ENCODE measurements at regions not wholly inside any gene's neighbourhood (a gene's known extent, or its start where the extent isn't known, plus 50 kb on each side); places are given as distances from the start of the nearest gene placed in this dataset.
"Not testable (repeated sequence)": the region's sequence is repeated elsewhere in the genome, so short reads cannot be mapped to it uniquely, and the experiment has no call there.

DNA sequence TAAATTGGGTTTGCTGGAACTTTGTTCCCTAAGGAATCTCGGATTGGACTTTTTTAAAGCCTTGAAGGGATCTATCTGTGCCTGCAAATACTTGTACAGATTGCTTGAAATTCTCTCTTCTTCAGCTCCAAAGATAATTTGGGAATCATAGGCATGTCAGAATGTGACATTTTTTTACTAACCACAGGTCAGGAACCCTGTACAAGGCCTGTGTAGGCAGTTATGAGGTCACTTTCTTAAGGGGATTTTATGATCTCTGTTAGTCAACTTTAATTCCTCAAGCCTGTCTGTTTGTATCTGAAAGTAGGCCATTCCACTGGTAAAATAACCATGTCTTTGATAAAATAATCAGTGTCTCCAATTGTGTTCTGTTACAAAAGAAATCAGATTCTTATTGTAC lies 369.9 kb upstream of the NPAP1 start:
- DNase-seq (ENCODE audit: low read depth); H3K27me3 ChIP-seq (ENCODE audit: control insufficient read depth, insufficient read depth, low read length); POLR2A ChIA-PET; H3K4me3 ChIP-seq (ENCODE audit: low read depth, low read length); CTCF ChIA-PET; H3K36me3 ChIP-seq (ENCODE audit: control insufficient read depth, insufficient read depth, low read length): not testable (repeated sequence)

DNA sequence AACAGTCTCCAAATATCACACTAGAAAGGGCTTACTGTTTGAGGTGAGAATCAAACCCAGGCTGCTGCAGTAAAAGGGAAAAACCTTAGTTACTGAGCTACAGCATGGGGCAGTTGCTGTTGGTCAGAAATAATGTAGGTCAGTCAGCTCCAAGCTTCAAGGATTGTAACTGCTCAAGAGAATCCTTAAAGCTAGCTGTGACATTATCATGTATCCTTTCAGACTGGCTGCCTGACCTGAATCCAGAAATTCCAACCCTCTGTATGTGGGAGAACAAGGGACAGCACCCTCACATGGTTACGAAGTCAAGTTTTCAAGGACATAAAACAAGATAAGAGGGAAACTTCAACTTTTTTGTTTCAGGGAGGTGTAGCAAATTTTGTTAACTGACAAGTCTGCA lies 365.9 kb upstream of the NPAP1 start:
- H3K27me3 ChIP-seq (ENCODE audit: control insufficient read depth, insufficient read depth, low read length); CTCF ChIA-PET; H3K36me3 ChIP-seq (ENCODE audit: control insufficient read depth, insufficient read depth, low read length); DNase-seq (ENCODE audit: low read depth); H3K4me3 ChIP-seq (ENCODE audit: low read depth, low read length); POLR2A ChIA-PET: not testable (repeated sequence)

DNA sequence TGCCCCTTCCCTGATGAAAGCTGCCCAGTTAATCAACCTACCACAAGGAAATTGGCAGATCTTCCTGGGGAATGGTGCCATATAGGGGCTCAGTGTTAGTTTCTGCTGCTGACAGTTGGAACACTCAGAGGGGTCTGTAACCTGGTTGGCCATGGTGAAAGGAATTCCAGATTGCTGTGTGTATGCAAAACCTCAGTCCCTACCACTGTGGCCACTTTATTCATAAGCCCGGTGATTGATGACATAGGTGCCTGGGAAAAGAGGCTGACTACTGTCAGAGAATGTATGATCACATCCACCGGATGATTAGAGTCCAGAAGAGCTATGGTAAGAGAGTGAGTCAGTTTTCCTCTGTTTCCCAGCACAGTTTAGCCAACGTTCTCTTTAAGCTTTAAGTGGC lies 363.9 kb upstream of the NPAP1 start:
- H3K27me3 ChIP-seq (ENCODE audit: control insufficient read depth, insufficient read depth, low read length); DNase-seq (ENCODE audit: low read depth); POLR2A ChIA-PET; H3K4me3 ChIP-seq (ENCODE audit: low read depth, low read length); CTCF ChIA-PET; H3K36me3 ChIP-seq (ENCODE audit: control insufficient read depth, insufficient read depth, low read length): not testable (repeated sequence)

DNA sequence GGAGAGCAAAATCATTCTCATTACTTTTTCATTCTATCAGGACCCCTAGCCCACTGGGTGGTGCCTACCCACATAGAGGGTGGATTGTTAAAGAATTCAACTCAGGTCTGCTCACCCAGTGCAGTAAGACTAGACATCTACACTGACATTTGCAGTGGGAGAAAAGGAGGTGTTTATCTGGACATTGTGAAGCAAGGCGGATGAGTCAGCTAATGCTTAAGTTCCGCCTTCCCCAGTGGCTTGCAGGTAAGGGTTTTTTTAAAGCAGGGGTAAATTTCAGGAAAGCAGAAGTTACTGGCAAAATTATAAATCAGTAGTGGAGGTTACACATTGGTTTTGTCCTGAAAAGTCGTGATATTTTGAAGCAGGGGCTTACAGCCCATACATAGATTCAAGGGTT lies 359.2 kb upstream of the NPAP1 start:
- CTCF ChIA-PET; H3K4me3 ChIP-seq (ENCODE audit: low read depth, low read length); H3K27me3 ChIP-seq (ENCODE audit: control insufficient read depth, insufficient read depth, low read length); POLR2A ChIA-PET; DNase-seq (ENCODE audit: low read depth); H3K36me3 ChIP-seq (ENCODE audit: control insufficient read depth, insufficient read depth, low read length): not testable (repeated sequence)

DNA sequence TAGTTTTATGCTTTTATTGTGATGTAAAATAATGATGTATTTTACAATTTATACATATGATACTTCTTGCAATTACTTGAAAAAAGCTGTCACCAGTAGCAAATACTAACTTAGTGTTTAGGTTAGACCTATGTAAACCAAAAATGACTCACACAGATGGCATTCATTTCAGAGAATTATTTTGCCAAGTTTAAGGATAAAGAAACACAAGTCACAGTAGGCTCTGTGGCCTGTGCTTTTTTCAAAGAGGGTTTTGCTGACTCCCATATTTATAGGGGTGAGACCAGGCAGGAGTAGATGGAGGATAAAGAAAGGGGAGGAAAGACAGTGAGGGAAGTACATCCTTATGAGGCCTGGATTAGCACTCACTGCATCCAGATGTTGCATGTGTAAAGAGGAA lies 356.6 kb upstream of the NPAP1 start:
- Histone ChIP-seq H3K27me3 (ENCODE audit: control insufficient read depth, insufficient read depth, low read length) (no peaks in the 10 kb centered on the region), H3K4me3 (ENCODE audit: low read depth, low read length) (no peak overlapping the region), H3K36me3 (ENCODE audit: control insufficient read depth, insufficient read depth, low read length) (no peaks in the 10 kb centered on the region)
- DNase-seq (ENCODE audit: low read depth) = no peak
- CTCF ChIA-PET = no interaction called here
- TF ChIP-seq, protein P1, sequence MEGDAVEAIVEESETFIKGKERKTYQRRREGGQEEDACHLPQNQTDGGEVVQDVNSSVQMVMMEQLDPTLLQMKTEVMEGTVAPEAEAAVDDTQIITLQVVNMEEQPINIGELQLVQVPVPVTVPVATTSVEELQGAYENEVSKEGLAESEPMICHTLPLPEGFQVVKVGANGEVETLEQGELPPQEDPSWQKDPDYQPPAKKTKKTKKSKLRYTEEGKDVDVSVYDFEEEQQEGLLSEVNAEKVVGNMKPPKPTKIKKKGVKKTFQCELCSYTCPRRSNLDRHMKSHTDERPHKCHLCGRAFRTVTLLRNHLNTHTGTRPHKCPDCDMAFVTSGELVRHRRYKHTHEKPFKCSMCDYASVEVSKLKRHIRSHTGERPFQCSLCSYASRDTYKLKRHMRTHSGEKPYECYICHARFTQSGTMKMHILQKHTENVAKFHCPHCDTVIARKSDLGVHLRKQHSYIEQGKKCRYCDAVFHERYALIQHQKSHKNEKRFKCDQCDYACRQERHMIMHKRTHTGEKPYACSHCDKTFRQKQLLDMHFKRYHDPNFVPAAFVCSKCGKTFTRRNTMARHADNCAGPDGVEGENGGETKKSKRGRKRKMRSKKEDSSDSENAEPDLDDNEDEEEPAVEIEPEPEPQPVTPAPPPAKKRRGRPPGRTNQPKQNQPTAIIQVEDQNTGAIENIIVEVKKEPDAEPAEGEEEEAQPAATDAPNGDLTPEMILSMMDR (IDR thresholded peaks at IDR 0.05; ENCODE audit: insufficient read depth, low read depth, low read length) = no peak
- POLR2A ChIA-PET = no interaction called here

DNA sequence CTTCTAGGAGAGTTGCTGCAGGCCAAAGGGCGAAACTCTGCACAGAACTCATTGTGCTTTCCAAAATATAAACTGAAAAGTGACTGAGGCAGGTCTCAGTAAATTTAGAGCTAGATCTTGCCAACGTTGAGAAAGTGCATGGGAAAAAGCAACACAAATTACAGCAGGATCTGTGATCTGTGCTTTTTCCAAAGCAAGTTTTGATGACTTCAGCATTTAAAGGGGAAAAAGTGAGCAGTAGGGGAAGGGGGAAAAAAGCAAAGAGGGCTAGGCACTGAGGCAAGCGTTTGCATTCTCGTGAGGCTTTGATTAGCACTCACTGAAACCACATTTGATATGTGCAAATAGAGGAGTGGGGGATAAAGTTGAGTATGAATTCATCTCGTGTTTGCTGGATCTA lies 351.5 kb upstream of the NPAP1 start:
- H3K36me3 ChIP-seq (ENCODE audit: control insufficient read depth, insufficient read depth, low read length); POLR2A ChIA-PET; H3K4me3 ChIP-seq (ENCODE audit: low read depth, low read length); DNase-seq (ENCODE audit: low read depth); H3K27me3 ChIP-seq (ENCODE audit: control insufficient read depth, insufficient read depth, low read length); CTCF ChIA-PET: not testable (repeated sequence)

DNA sequence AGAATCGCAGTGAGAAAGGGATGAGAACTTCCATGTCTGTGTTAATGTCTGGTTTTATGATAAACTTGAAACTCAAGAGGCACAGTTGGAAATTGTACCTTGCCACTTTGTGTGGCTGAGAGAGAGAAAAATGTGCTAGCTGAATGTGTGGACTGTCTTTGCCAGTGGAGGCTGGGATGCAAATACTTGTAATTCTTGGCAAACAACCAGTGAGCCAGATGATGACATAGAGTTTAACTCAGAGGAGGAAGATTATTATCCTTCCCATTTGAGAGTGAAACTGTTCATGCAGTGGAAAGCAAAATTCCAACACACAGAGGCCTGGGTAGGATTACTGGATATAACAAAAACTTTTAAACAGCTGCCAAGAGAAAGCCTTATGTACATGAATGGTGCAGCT lies 349.1 kb upstream of the NPAP1 start:
- DNase-seq (ENCODE audit: low read depth); CTCF ChIA-PET: not testable (repeated sequence)

DNA sequence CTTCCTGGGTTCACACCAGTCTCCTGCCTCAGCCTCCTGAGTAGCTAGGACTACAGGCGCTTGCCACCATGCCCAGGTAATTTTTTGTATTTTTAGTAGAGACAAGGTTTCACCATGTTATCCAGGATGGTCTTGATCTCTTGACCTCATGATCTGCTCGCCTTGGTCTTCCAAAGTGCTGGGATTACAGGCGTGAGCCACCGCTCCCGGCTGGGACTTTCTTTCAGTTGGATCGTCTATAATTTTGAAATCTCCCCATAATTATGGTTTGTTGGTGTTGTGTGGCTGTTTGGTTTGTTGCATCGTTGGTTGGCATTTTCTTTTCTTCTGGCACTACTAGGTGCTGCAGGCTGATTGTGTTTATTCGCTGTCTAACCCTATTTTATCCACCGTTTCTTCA lies 343.6 kb upstream of the NPAP1 start:
- DNase-seq (ENCODE audit: low read depth); H3K36me3 ChIP-seq (ENCODE audit: control insufficient read depth, insufficient read depth, low read length); CTCF ChIA-PET; H3K4me3 ChIP-seq (ENCODE audit: low read depth, low read length); H3K27me3 ChIP-seq (ENCODE audit: control insufficient read depth, insufficient read depth, low read length); POLR2A ChIA-PET: not testable (repeated sequence)

More for the DNA sequence above, 349.1 kb upstream of the NPAP1 start:
- H3K36me3 ChIP-seq (ENCODE audit: control insufficient read depth, insufficient read depth, low read length); POLR2A ChIA-PET; H3K4me3 ChIP-seq (ENCODE audit: low read depth, low read length); H3K27me3 ChIP-seq (ENCODE audit: control insufficient read depth, insufficient read depth, low read length): not testable (repeated sequence)

DNA sequence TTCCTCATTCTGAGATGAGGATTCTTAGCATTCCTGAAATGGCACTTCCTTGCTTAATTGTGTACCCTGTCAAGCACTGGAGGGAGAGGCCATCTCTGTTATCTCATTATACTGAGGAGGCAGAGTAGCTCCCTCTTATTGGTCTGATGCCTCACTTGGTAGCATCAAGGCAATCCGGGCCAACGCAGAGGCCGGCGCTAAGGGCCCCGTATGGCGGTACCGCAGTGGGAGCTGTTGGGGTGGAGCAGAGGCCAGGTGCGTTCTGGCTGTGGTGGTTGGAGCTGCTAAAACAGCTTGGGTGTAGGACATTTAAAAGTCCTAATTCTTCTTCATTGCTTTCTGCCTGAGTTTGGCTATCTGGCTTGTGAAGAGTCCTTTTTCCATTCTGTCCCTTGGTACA lies 333.7 kb upstream of the NPAP1 start:
- POLR2A ChIA-PET; H3K4me3 ChIP-seq (ENCODE audit: low read depth, low read length); H3K27me3 ChIP-seq (ENCODE audit: control insufficient read depth, insufficient read depth, low read length); DNase-seq (ENCODE audit: low read depth); CTCF ChIA-PET; H3K36me3 ChIP-seq (ENCODE audit: control insufficient read depth, insufficient read depth, low read length): not testable (repeated sequence)

DNA sequence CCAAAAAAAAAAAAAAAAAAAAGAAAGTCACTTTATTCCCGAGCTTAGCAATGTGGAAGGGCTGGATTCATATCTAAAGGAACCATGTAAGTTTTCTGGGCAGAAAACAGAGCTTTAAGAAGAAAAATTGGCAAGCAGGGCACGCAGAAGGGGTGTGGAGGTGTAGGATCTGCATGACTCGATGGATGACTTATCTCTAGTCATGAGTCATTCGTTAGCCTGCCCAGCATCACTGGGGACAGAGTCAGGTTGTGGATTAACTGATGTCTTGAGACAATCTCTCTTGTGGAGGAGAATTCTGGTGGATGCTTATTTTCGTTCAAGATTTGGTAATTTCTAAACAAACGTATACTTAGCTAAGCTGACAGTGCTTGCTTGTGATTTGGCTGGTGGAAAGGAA lies 322.8 kb upstream of the NPAP1 start:
- DNase-seq (ENCODE audit: low read depth); H3K27me3 ChIP-seq (ENCODE audit: control insufficient read depth, insufficient read depth, low read length); CTCF ChIA-PET; H3K36me3 ChIP-seq (ENCODE audit: control insufficient read depth, insufficient read depth, low read length); POLR2A ChIA-PET; H3K4me3 ChIP-seq (ENCODE audit: low read depth, low read length): not testable (repeated sequence)

DNA sequence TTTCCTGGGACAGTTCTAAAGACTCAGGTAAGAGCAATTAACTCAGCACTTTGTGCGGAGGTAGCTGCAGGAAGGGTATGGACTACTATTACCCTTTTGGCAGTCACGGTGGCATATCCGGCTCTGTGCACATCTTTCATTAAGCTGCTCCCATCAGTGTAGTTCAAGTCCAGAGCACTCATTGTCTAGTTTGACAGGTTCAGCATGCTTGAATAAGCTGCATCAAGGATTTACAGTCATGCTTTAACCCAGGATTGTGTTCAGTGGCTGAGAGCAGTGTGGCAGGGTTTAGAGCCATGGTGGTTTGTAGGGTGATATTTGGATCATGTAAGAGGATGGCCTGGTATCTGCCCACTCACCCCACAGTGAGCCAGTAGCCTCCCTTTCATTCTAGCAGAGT lies 294.5 kb upstream of the NPAP1 start:
- H3K4me3 ChIP-seq (ENCODE audit: low read depth, low read length); H3K36me3 ChIP-seq (ENCODE audit: control insufficient read depth, insufficient read depth, low read length); CTCF ChIA-PET; POLR2A ChIA-PET; DNase-seq (ENCODE audit: low read depth); H3K27me3 ChIP-seq (ENCODE audit: control insufficient read depth, insufficient read depth, low read length): not testable (repeated sequence)

DNA sequence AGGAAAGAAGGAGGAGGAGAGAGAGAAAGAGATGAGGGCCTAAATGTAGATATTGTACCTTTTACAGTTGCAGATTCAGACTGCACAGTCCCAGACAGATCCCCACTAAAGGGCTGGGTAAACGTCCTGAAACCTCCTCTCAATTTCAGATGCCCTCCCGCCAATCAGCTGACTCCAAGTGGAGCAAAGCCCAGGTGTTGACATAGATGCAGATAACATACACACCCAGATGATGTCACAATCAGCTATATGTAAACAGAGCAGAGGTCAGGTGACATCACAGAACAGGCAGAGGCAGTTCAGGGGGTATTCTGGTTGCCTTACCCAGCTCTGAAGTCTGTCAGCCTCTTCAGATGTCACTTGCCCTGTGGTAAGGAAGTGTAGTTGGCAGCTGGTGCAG lies 290.3 kb upstream of the NPAP1 start:
- H3K27me3 ChIP-seq (ENCODE audit: control insufficient read depth, insufficient read depth, low read length); CTCF ChIA-PET; H3K4me3 ChIP-seq (ENCODE audit: low read depth, low read length); DNase-seq (ENCODE audit: low read depth); H3K36me3 ChIP-seq (ENCODE audit: control insufficient read depth, insufficient read depth, low read length); POLR2A ChIA-PET: not testable (repeated sequence)
